Thyroid gland (tissue), 4 donors: ENCODE measurements at regions not wholly inside any gene's neighbourhood (a gene's known extent, or its start where the extent isn't known, plus 50 kb on each side); places are given as distances from the start of the nearest gene placed in this dataset.

Experiments used
- DNase-seq, 2 donors: peaks; one replicate each; pipeline ENCODE4 v3.0.0-alpha.2; 2019
- H3K27ac ChIP-seq, 3 donors: fragments of 200-600 bp; sonication (generic); 1 replicate in 2 of 3; 2 replicates in 1 of 3; pipeline ENCODE4 v1.5.1; 2016 to 2019; ENCODE audit warnings: mild to moderate bottlenecking in 1 of 3, moderate library complexity in 1 of 3
- H3K27me3 ChIP-seq: fragments of 200-600 bp; sonication (generic); one replicate; pipeline ENCODE4 v1.5.1; 2019
- H3K36me3 ChIP-seq, 2 donors: fragments of 200-600 bp; sonication (generic); one replicate each; pipeline ENCODE4 v1.5.1; 2016 to 2019
- H3K4me1 ChIP-seq, 2 donors: fragments of 200-600 bp; sonication (generic); one replicate each; pipeline ENCODE4 v1.5.1; 2017 to 2019
- H3K4me3 ChIP-seq, 3 donors: fragments of 200-600 bp; sonication (generic); replicated peaks in 1 of 3; 1 replicate in 2 of 3; 2 replicates in 1 of 3; pipeline ENCODE4 v1.5.1; 2016; ENCODE audit warnings: mild to moderate bottlenecking in 1 of 3
- H3K9me3 ChIP-seq: fragments of 200-600 bp; sonication (generic); one replicate; pipeline ENCODE4 v1.5.1; 2017
- POLR2A ChIP-seq, 2 donors: fragments of 450-650 bp; IDR thresholded peaks; one replicate each; pipeline ENCODE4 v1.6.1; 2017; ENCODE audit warnings: antibody characterized with exemption in 2 of 2, mild to moderate bottlenecking in 2 of 2, moderate library complexity in 1 of 2
- WGBS, 2 donors: methylation state at CpG; one replicate each; pipeline ENCODE4 v1.1.5; 2017; 5-methylcytosine and 5-hydroxymethylcytosine counted together
- intact Hi-C: fragments of 100-400 bp; cut with DNase I; formaldehyde crosslinking; loops from one replicate; pipeline ENCODE4 v1.15.1; 2023
- TF ChIP-seq, protein P1 (sequence below), 6 experiments: fragments of 200-600 bp in 3 of 6; fragments of 450-650 bp in 3 of 6; sonication (generic) in 3 of 6; IDR thresholded peaks; one replicate each; pipeline ENCODE4 v1.5.1; 2016 to 2019; ENCODE audit warnings: antibody characterized with exemption in 6 of 6, mild to moderate bottlenecking in 2 of 6, inconsistent platforms in 1 of 6, moderate library complexity in 1 of 6

DNA sequence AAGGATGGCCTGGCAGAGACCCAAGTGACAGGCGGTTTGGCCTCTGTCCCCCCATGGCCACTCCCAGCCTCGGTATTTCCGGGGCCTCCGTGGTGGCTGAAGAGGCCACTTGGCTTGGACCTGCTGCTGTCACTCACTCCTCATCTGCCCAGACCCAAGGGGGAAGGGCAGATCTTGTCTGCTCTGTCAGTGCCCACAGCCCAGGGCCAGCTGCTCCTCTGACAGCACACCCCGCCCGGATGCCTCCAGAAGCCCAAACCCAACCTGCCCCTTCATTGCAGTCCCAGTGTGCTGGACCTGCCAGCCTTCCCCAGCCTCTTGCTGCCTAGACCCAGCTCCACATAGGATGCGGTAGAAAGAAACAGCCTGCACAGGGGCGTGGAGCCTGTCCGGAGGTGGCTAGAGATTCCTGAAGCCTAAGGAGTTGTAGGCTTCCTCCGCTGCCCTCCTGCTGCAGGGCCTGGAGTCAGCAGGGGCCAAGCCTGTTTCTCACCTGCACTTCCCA is 52.0 kb downstream of the MAGEF1 start:
- DNase-seq: no peak
- Histone ChIP-seq H3K36me3 (no peaks in the 10 kb centered on the region), H3K27me3 (no peaks in the 10 kb centered on the region), H3K9me3 (no peaks in the 10 kb centered on the region), H3K27ac (no peak overlapping the region), H3K4me1 (no peaks in the 10 kb centered on the region), H3K4me3 (no peak overlapping the region)
- TF ChIP-seq, protein P1, sequence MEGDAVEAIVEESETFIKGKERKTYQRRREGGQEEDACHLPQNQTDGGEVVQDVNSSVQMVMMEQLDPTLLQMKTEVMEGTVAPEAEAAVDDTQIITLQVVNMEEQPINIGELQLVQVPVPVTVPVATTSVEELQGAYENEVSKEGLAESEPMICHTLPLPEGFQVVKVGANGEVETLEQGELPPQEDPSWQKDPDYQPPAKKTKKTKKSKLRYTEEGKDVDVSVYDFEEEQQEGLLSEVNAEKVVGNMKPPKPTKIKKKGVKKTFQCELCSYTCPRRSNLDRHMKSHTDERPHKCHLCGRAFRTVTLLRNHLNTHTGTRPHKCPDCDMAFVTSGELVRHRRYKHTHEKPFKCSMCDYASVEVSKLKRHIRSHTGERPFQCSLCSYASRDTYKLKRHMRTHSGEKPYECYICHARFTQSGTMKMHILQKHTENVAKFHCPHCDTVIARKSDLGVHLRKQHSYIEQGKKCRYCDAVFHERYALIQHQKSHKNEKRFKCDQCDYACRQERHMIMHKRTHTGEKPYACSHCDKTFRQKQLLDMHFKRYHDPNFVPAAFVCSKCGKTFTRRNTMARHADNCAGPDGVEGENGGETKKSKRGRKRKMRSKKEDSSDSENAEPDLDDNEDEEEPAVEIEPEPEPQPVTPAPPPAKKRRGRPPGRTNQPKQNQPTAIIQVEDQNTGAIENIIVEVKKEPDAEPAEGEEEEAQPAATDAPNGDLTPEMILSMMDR (IDR thresholded peaks at IDR 0.05): no peak
- intact Hi-C loops: no loop called here
- WGBS, 2 donors: 71 to 83% methylated on average over 7 to 10 of the region's 10 CpGs

DNA sequence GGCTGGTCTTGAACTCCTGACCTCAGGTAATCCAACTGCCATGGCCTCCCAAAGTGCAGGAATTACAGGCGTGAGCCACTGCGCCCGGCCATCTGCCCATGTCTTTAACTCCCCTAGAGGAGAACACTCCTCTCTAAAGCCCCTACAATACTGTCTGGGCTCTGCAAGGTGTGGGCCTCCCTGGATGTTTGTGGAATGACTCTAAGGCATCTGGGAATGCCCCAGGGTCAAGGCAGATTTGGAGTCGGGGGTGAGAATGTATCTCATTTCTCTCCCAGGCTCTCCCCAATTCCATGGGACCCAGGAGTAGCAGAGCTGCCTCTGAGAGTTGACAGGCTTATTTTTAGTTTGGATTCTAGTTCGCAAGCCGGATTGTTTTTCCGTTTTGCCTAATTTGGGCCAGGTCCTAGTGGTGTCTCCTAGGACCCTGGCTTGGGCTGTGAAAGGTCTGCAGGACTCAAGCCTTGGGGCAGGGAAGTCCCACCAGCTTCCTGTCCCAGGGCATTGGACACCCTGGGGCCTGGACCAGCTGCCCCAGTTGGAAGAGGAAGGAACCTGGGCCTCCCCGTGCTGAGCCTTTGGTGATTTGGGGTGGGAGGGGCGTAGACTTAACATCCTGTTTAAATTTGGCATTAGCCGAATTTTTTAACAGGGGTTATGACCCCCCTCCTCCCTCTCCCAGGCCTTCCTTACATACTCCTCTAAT is 53.5 kb downstream of the MAGEF1 start:
- Histone ChIP-seq H3K27me3 (no peaks in the 10 kb centered on the region), H3K4me3 (no peak overlapping the region), H3K4me1 (no peaks in the 10 kb centered on the region), H3K9me3 (no peaks in the 10 kb centered on the region), H3K36me3 (no peaks in the 10 kb centered on the region), H3K27ac (no peak overlapping the region)
- WGBS, 2 donors: 80 to 83% methylated on average over 9 of the region's 10 CpGs
- TF ChIP-seq POLR2A (IDR thresholded peaks at IDR 0.05): no peak
- TF ChIP-seq, protein P1 (IDR thresholded peaks at IDR 0.05): no peak
- intact Hi-C loops: no loop called here
- no peak for DNase-seq

DNA sequence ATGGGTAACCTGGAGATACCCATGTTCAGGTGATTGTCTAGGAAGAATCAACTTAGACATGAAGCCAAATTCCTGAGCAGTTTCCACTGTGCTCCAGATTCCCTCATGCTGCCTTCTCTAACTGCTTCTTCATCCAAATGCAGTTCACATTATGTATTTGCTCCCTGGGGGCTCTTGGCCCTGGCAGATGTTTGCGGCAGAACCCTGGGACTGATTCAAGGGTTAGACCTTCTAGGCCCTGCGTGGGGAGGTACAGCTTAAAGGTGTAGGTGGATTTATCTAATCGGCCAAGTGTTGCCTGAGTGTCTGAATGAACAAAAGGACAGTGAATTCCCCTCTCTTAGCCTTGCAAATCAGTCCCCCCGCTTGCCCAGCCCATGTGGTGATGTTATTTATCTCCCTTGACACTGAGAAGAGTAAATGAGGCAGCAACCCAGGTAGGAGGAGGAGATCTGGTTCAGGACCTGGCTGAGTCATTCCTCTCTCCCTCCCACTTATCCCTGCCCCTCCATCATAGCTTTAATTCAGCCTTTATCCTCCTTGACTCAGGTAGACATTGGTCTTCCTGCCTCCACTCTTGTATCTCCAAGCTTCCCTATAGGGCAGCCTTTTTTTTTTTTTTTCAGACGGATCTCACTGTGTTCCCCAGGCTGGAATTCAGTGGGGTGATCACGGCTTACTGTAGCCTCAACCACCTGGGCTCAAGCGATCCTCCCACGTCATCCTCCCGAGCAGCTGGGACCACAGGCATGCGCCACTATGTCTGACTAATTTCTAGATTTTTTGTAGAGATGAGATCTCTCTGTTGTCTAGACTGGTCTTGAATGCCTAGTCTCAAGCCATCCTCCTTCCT is 54.8 kb downstream of the MAGEF1 start:
- no peaks in the 10 kb centered on the region for H3K27me3 ChIP-seq
- H3K36me3 ChIP-seq: no peaks in the 10 kb centered on the region
- H3K9me3 ChIP-seq: no peaks in the 10 kb centered on the region
- no peak for TF ChIP-seq POLR2A (IDR thresholded peaks at IDR 0.05)
- TF ChIP-seq, protein P1 (IDR thresholded peaks at IDR 0.05): no peak
- intact Hi-C loops: no loop called here
- WGBS, 2 donors: 79 to 88% methylated on average over 10 of the region's 10 CpGs
- H3K27ac ChIP-seq: no peak overlapping the region
- H3K4me3 ChIP-seq: no peak overlapping the region
- H3K4me1 ChIP-seq: peaks cover 0 to 6% of the 10 kb centered on the region in 2 donors
- no peak for DNase-seq

DNA sequence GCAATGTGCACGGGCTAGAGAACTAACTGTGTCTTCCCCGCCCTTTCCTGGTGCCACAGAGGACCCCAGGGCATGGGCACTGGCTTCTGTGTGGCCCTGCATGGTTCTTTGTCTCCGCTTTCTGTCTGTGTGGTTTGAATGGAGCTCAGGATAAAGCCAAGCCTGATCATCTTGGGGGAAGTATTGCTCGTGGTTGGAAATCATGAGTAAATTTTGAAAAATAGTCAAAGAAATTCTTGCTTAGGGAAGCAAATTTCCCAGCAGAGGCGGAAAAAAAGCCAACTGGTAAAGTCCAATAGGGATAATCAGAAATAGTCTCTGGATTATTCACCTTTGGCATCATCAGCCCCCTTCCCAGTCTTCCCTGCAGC is 55.4 kb downstream of the MAGEF1 start:
- no peak for DNase-seq
- WGBS, 2 donors: 65 to 81% methylated on average over 5 of the region's 5 CpGs
- TF ChIP-seq POLR2A (IDR thresholded peaks at IDR 0.05): no peak
- TF ChIP-seq, protein P1 (IDR thresholded peaks at IDR 0.05): no peak
- Histone ChIP-seq H3K27me3 (no peaks in the 10 kb centered on the region), H3K4me1 (peaks cover 0 to 7% of the 10 kb centered on the region in 2 donors), H3K36me3 (no peaks in the 10 kb centered on the region), H3K27ac (no peak overlapping the region), H3K4me3 (no peak overlapping the region), H3K9me3 (no peaks in the 10 kb centered on the region)
- intact Hi-C loops: no loop called here

DNA sequence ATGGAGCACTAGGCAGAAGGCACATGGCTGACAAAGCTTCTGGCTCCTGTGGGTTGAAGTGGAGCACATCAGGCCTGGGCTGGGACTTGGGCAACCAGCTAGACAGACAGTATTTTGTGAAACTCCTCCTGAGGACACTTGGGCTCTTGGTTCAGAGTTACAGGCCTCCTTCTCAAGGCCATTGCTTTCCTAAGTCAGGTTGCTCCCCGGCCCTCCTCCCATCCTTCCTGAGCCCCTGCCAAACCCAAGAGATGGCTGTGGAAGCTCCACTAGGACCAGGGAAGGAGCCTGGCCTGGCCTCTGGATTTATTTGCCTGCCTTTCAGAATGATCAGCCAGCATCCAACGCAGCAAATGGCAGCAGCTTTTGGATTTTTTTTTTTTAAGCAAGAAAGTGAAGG is 56.3 kb downstream of the MAGEF1 start:
- no peak for DNase-seq
- no peak overlapping the region for H3K27ac ChIP-seq
- WGBS, 2 donors: 85 to 92% methylated on average over 1 to 2 of the region's 2 CpGs

More for the DNA sequence above, 56.3 kb downstream of the MAGEF1 start:
- no peaks in the 10 kb centered on the region for H3K9me3 ChIP-seq
- H3K27me3 ChIP-seq: no peaks in the 10 kb centered on the region
- peaks cover 0 to 7% of the 10 kb centered on the region in 2 donors for H3K4me1 ChIP-seq
- intact Hi-C loops: no loop called here
- TF ChIP-seq, protein P1 (IDR thresholded peaks at IDR 0.05): no peak
- no peak for TF ChIP-seq POLR2A (IDR thresholded peaks at IDR 0.05)
- H3K36me3 ChIP-seq: no peaks in the 10 kb centered on the region
- H3K4me3 ChIP-seq: no peak overlapping the region
